ENCODE measurements at regions not wholly inside any gene's neighbourhood (a gene's known extent, or its start where the extent isn't known, plus 50 kb on each side); places are given as distances from the start of the nearest gene placed in this dataset.

DNA sequence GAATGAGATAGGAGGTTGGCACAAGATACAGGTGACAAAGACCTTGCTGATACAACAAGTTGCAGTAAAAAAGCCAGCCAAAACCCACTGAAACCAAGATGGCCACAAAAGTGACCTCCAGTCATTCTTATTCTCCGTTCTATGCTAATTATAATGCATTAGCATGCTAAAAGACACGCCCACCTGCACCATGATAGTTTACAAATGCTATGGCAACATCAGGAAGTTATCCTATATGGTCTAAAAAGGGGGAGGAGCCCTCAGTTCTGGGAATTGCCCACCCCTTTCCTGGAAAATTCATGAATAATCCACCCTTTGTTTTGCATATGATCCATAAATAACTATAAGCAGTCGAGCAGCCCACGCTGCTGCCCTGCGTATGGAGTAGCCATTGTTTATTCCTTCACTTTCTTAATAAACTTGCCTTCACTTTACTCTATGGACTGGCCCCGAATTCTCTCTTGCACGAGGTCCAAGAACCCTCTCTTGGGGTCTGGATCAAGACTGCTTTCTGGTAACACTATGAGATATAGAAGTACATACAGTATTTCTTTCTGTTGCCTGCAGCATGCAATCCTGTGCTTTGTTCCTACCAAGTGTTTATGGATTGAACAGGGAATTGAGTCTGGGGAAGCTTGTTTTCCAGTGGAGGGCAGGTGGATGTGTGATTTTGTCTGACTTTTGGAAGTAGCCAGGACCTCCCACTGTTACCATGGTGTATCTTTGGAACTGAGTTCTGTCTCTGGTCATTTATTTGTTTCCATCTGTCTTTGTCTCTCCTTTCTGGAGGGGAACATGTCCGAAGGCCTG is 72.0 kb upstream of the TGM3 start:
- TF ChIP-seq CTCF (conservative IDR thresholded peaks at IDR 0.05 in 1 of 2, IDR thresholded peaks at IDR 0.05 in 1 of 2; ENCODE audit: extremely low read depth in 1 of 2, insufficient read depth in 1 of 2, low read depth in 1 of 2, low read length in 2 of 2), result no peak
- no peak for TF ChIP-seq EZH2 (IDR thresholded peaks at IDR 0.05; ENCODE audit: borderline replicate concordance, low read length)
